ENCODE measurements at regions not wholly inside any gene's neighbourhood (a gene's known extent, or its start where the extent isn't known, plus 50 kb on each side); places are given as distances from the start of the nearest gene placed in this dataset.

- no peak overlapping the region for H3K27ac ChIP-seq (ENCODE audit: low read depth, low read length, poor library complexity, severe bottlenecking)
- no peak overlapping the region for H3K4me3 ChIP-seq (ENCODE audit: low read depth, low read length, poor library complexity, severe bottlenecking)
- peaks cover 55% of the 10 kb centered on the region for H3K4me1 ChIP-seq (ENCODE audit: insufficient read depth, low read length, severe bottlenecking)
- no peaks in the 10 kb centered on the region for H3K79me2 ChIP-seq (ENCODE audit: insufficient read depth, low read length)
- no peaks in the 10 kb centered on the region for H3K9me3 ChIP-seq (ENCODE audit: low read length)
- no peaks in the 10 kb centered on the region for H3K9me2 ChIP-seq (ENCODE audit: low read depth, low read length)
- no peak overlapping the region for H3K9ac ChIP-seq (ENCODE audit: low read length)
- H4K20me1 ChIP-seq (ENCODE audit: insufficient read depth, low read length): no peaks in the 10 kb centered on the region
- H3K27me3 ChIP-seq (ENCODE audit: insufficient read depth, low read length): no peaks in the 10 kb centered on the region
- no peak overlapping the region for H3K4me2 ChIP-seq (ENCODE audit: low read length)
- TF ChIP-seq EZH2 (IDR thresholded peaks at IDR 0.05; ENCODE audit: borderline replicate concordance, low read length) (no peak), CTCF (IDR thresholded peaks at IDR 0.05; ENCODE audit: low read length) (no peak)
- 0 out of 2 replicates have a peak, but pooled peaks cover 3% of the 10 kb centered on the region for H3F3A ChIP-seq (ENCODE audit: insufficient read depth, low read length)
- H2AFZ ChIP-seq (ENCODE audit: low read length): no peak overlapping the region
- H3K36me3 ChIP-seq (ENCODE audit: insufficient read depth, low read length): no peaks in the 10 kb centered on the region
Measured at GRCh38 chr15:85325834-85326233, 54.6 kb upstream of the AKAP13 start.

GRCh38 chr15:85326291-85326690, 54.1 kb upstream of the AKAP13 start:
- Histone ChIP-seq H3K9me3 (ENCODE audit: low read length) (no peaks in the 10 kb centered on the region), H3K9me2 (ENCODE audit: low read depth, low read length) (no peaks in the 10 kb centered on the region), H3K4me2 (ENCODE audit: low read length) (no peak overlapping the region; the same call in 1 of the 2 replicates), H3K4me1 (ENCODE audit: insufficient read depth, low read length, severe bottlenecking) (peaks cover 60% of the 10 kb centered on the region), H3F3A (ENCODE audit: insufficient read depth, low read length) (0 out of 2 replicates have a peak, but pooled peaks cover 3% of the 10 kb centered on the region), H3K4me3 (ENCODE audit: low read depth, low read length, poor library complexity, severe bottlenecking) (no peak overlapping the region), H2AFZ (ENCODE audit: low read length) (no peak overlapping the region), H3K9ac (ENCODE audit: low read length) (no peak overlapping the region), H4K20me1 (ENCODE audit: insufficient read depth, low read length) (no peaks in the 10 kb centered on the region), H3K79me2 (ENCODE audit: insufficient read depth, low read length) (no peaks in the 10 kb centered on the region), H3K36me3 (ENCODE audit: insufficient read depth, low read length) (no peaks in the 10 kb centered on the region), H3K27me3 (ENCODE audit: insufficient read depth, low read length) (no peaks in the 10 kb centered on the region), H3K27ac (ENCODE audit: low read depth, low read length, poor library complexity, severe bottlenecking) (peak overlapping the region; percentile 16)
- TF ChIP-seq EZH2 (IDR thresholded peaks at IDR 0.05; ENCODE audit: borderline replicate concordance, low read length): no peak

GRCh38 chr15:85327820-85328219, 52.6 kb upstream of the AKAP13 start:
- H3K4me2 ChIP-seq (ENCODE audit: low read length): peak overlapping the region; percentile 89
- no peaks in the 10 kb centered on the region for H3K79me2 ChIP-seq (ENCODE audit: insufficient read depth, low read length)
- H3F3A ChIP-seq (ENCODE audit: insufficient read depth, low read length): 0 out of 2 replicates have a peak, but pooled peaks cover 3% of the 10 kb centered on the region
- H3K4me1 ChIP-seq (ENCODE audit: insufficient read depth, low read length, severe bottlenecking): peaks cover 70% of the 10 kb centered on the region
- peak overlapping the region; percentile 65; the same call in 1 of the 2 replicates for H3K9ac ChIP-seq (ENCODE audit: low read length)
- H3K36me3 ChIP-seq (ENCODE audit: insufficient read depth, low read length): no peaks in the 10 kb centered on the region
- no peaks in the 10 kb centered on the region for H3K9me2 ChIP-seq (ENCODE audit: low read depth, low read length)
- TF ChIP-seq CTCF (IDR thresholded peaks at IDR 0.05; ENCODE audit: low read length) (no peak), EZH2 (IDR thresholded peaks at IDR 0.05; ENCODE audit: borderline replicate concordance, low read length) (no peak)
- H2AFZ ChIP-seq (ENCODE audit: low read length): no peak overlapping the region
- no peaks in the 10 kb centered on the region for H3K9me3 ChIP-seq (ENCODE audit: low read length)
- H3K27me3 ChIP-seq (ENCODE audit: insufficient read depth, low read length): no peaks in the 10 kb centered on the region
- peak overlapping the region; percentile 59 for H3K4me3 ChIP-seq (ENCODE audit: low read depth, low read length, poor library complexity, severe bottlenecking)
- peak overlapping the region; percentile 98 for H3K27ac ChIP-seq (ENCODE audit: low read depth, low read length, poor library complexity, severe bottlenecking)
- H4K20me1 ChIP-seq (ENCODE audit: insufficient read depth, low read length): no peaks in the 10 kb centered on the region

All from OCI-LY1 (cell line).